ENCODE measurements at regions not wholly inside any gene's neighbourhood (a gene's known extent, or its start where the extent isn't known, plus 50 kb on each side); places are given as distances from the start of the nearest gene placed in this dataset.

- peaks cover 14% of the 10 kb centered on the region for H3K4me1 ChIP-seq
- no peak for DNase-seq (ENCODE audit: extremely low spot score in 2 of 2)
- intact Hi-C loops (cut with DNase I), result no loop called here
- H3K27ac ChIP-seq, result no peak overlapping the region
- H3K4me3 ChIP-seq, result no peak overlapping the region
- H3K36me3 ChIP-seq, result no peaks in the 10 kb centered on the region
- TF ChIP-seq CTCF (IDR thresholded peaks at IDR 0.05) (no peak), POLR2A (IDR thresholded peaks at IDR 0.05) (no peak), POLR2AphosphoS5 (IDR thresholded peaks at IDR 0.05; ENCODE audit: insufficient read depth in 1 of 2, low read depth in 1 of 2) (no peak)
- H3K27me3 ChIP-seq, result no peaks in the 10 kb centered on the region
- no peaks in the 10 kb centered on the region for H3K9me3 ChIP-seq
Observed at GRCh38 chr3:30256474-30256873, 349.9 kb upstream of the TGFBR2 start.

GRCh38 chr3:30258426-30259392 is 347.7 kb upstream of the TGFBR2 start:
- no peak for DNase-seq (ENCODE audit: extremely low spot score in 2 of 2)
- Histone ChIP-seq H3K27me3 (no peaks in the 10 kb centered on the region), H3K4me1 (peaks cover 16% of the 10 kb centered on the region), H3K36me3 (no peaks in the 10 kb centered on the region), H3K9me3 (no peaks in the 10 kb centered on the region), H3K27ac (no peak overlapping the region), H3K4me3 (no peak overlapping the region)
- intact Hi-C loops (cut with DNase I), result no loop called here
- TF ChIP-seq POLR2A (IDR thresholded peaks at IDR 0.05), result no peak
- no peak for TF ChIP-seq CTCF (IDR thresholded peaks at IDR 0.05)
- TF ChIP-seq POLR2AphosphoS5 (IDR thresholded peaks at IDR 0.05; ENCODE audit: insufficient read depth in 1 of 2, low read depth in 1 of 2), result no peak

- TF ChIP-seq CTCF (IDR thresholded peaks at IDR 0.05), result no peak
- TF ChIP-seq POLR2A (IDR thresholded peaks at IDR 0.05), result no peak
- no peak for TF ChIP-seq POLR2AphosphoS5 (IDR thresholded peaks at IDR 0.05; ENCODE audit: insufficient read depth in 1 of 2, low read depth in 1 of 2)
- no peak for DNase-seq (ENCODE audit: extremely low spot score in 2 of 2)
- H3K9me3 ChIP-seq, result no peaks in the 10 kb centered on the region
Observed at GRCh38 chr3:30259730-30260129, 346.7 kb upstream of the TGFBR2 start.

GRCh38 chr3:30260762-30261161 is 345.6 kb upstream of the TGFBR2 start:
- Histone ChIP-seq H3K36me3 (no peaks in the 10 kb centered on the region), H3K9me3 (no peaks in the 10 kb centered on the region), H3K4me1 (peaks cover 16% of the 10 kb centered on the region), H3K4me3 (no peak overlapping the region), H3K27me3 (no peaks in the 10 kb centered on the region), H3K27ac (no peak overlapping the region)
- no peak for DNase-seq (ENCODE audit: extremely low spot score in 2 of 2)
- TF ChIP-seq CTCF (IDR thresholded peaks at IDR 0.05) (no peak), POLR2AphosphoS5 (IDR thresholded peaks at IDR 0.05; ENCODE audit: insufficient read depth in 1 of 2, low read depth in 1 of 2) (no peak), POLR2A (IDR thresholded peaks at IDR 0.05) (no peak)
- intact Hi-C loops (cut with DNase I), result loop anchor here (2.0 kb wide), 1 partner anchor 22 kb away; no protein-coding TSS in a partner anchor

More at GRCh38 chr3:30259730-30260129, 346.7 kb upstream of the TGFBR2 start:
- Histone ChIP-seq H3K4me1 (peaks cover 16% of the 10 kb centered on the region), H3K4me3 (no peak overlapping the region), H3K27ac (no peak overlapping the region), H3K36me3 (no peaks in the 10 kb centered on the region), H3K27me3 (no peaks in the 10 kb centered on the region)
- intact Hi-C loops (cut with DNase I), result loop anchor here (2.0 kb wide), 1 partner anchor 23 kb away; no protein-coding TSS in a partner anchor
